Naive thymus-derived CD8-positive, alpha-beta T cell (primary cell): ENCODE measurements at regions not wholly inside any gene's neighbourhood (a gene's known extent, or its start where the extent isn't known, plus 50 kb on each side); places are given as distances from the start of the nearest gene placed in this dataset.

Experiments used
- ATAC-seq, 2 donors: fragments of 150-1000 bp; cut with Tn5 transposase in 1 of 2; sonication (Bioruptor Pico), chemical (Tn5 transposase) in 1 of 2; 1 replicate in 1 of 2; 2 replicates in 1 of 2; pipeline ENCODE4 v1.10.0; 2021; ENCODE audit warnings: mild to moderate bottlenecking in 2 of 2, moderate library complexity in 2 of 2
- POLR2A ChIA-PET: fragments of 350-600 bp; sonication (Branson Sonifier 250); formaldehyde crosslinking; loops from one replicate; lab custom pipeline; 2021; ENCODE audit warnings: antibody characterized with exemption; lab: Charles Lee
- DNase-seq, 10 donors: peaks; one replicate each; pipeline versions ENCODE4 v3.0.0 to v3.0.0-alpha.2; 2020 to 2022
- H3K27ac Mint-ChIP-seq, 10 donors: one replicate each; pipeline ENCODE4 v1.8.0; 2020 to 2022; ENCODE audit warnings: mild to moderate bottlenecking in 10 of 10, mixed read lengths in 10 of 10, moderate library complexity in 4 of 10, inconsistent platforms in 1 of 10
- H3K27me3 Mint-ChIP-seq, 5 donors: one replicate each; pipeline ENCODE4 v1.8.0; 2021 to 2022; ENCODE audit warnings: mixed read lengths in 5 of 5
- H3K36me3 Mint-ChIP-seq, 3 donors: one replicate each; pipeline ENCODE4 v1.8.0; 2020 to 2022; ENCODE audit warnings: mixed read lengths in 3 of 3, mild to moderate bottlenecking in 2 of 3, inconsistent platforms in 1 of 3
- H3K4me1 Mint-ChIP-seq, 4 donors: one replicate each; pipeline ENCODE4 v1.8.0; 2021 to 2022; ENCODE audit warnings: mixed read lengths in 4 of 4
- H3K4me3 Mint-ChIP-seq, 10 donors: one replicate each; pipeline ENCODE4 v1.8.0; 2020 to 2022; ENCODE audit warnings: mild to moderate bottlenecking in 10 of 10, mixed read lengths in 10 of 10, moderate library complexity in 6 of 10, inconsistent platforms in 1 of 10
- H3K9me3 Mint-ChIP-seq, 9 donors: one replicate each; pipeline ENCODE4 v1.8.0; 2020 to 2022; ENCODE audit warnings: mixed read lengths in 9 of 9, mild to moderate bottlenecking in 3 of 9, inconsistent platforms in 1 of 9, moderate library complexity in 1 of 9

- POLR2A ChIA-PET: no interaction called here
- DNase-seq: no peak
- no peak for ATAC-seq
- peaks cover 0 to 7% (median 4%) of the 10 kb centered on the region in 9 donors for H3K9me3 Mint-ChIP-seq
- no peaks in the 10 kb centered on the region for H3K4me1 Mint-ChIP-seq
- H3K36me3 Mint-ChIP-seq: no peaks in the 10 kb centered on the region
- peaks cover 0 to 6% (median 0%) of the 10 kb centered on the region in 5 donors for H3K27me3 Mint-ChIP-seq
- H3K27ac Mint-ChIP-seq: no peak overlapping the region
- no peak overlapping the region for H3K4me3 Mint-ChIP-seq
These were observed 181.9 kb downstream of the SLC15A5 start for GRCh38 chr12:16095531-16096110.

- peaks cover 0 to 6% (median 0%) of the 10 kb centered on the region in 5 donors for H3K27me3 Mint-ChIP-seq
- POLR2A ChIA-PET: no interaction called here
- H3K4me1 Mint-ChIP-seq: no peaks in the 10 kb centered on the region
- DNase-seq (no peak), ATAC-seq (no peak)
- H3K27ac Mint-ChIP-seq: no peak overlapping the region
- H3K9me3 Mint-ChIP-seq: peaks cover 0 to 9% (median 4%) of the 10 kb centered on the region in 9 donors
- no peak overlapping the region for H3K4me3 Mint-ChIP-seq
- no peaks in the 10 kb centered on the region for H3K36me3 Mint-ChIP-seq
These were observed 183.0 kb downstream of the SLC15A5 start for GRCh38 chr12:16094437-16094836.

- no peak overlapping the region for H3K4me3 Mint-ChIP-seq
- POLR2A ChIA-PET: no interaction called here
- H3K27ac Mint-ChIP-seq: no peak overlapping the region
These were observed 182.7 kb downstream of the DERA start for GRCh38 chr12:16093825-16094224.

GRCh38 chr12:16090974-16091373, 179.8 kb downstream of the DERA start:
- Mint-ChIP-seq H3K27ac (no peak overlapping the region), H3K36me3 (no peaks in the 10 kb centered on the region), H3K4me1 (no peaks in the 10 kb centered on the region), H3K9me3 (peaks cover 0 to 10% (median 4%) of the 10 kb centered on the region in 9 donors), H3K27me3 (peaks cover 0 to 10% (median 0%) of the 10 kb centered on the region in 5 donors), H3K4me3 (no peak overlapping the region)
- no peak for DNase-seq
- POLR2A ChIA-PET: no interaction called here
- no peak for ATAC-seq

More at GRCh38 chr12:16093825-16094224, 182.7 kb downstream of the DERA start:
- no peak for DNase-seq
- H3K4me1 Mint-ChIP-seq: no peaks in the 10 kb centered on the region
- H3K27me3 Mint-ChIP-seq: peaks cover 0 to 6% (median 0%) of the 10 kb centered on the region in 5 donors
- H3K36me3 Mint-ChIP-seq: no peaks in the 10 kb centered on the region
- ATAC-seq: no peak
- peaks cover 0 to 9% (median 4%) of the 10 kb centered on the region in 9 donors for H3K9me3 Mint-ChIP-seq

GRCh38 chr12:16088421-16088820, 177.3 kb downstream of the DERA start:
- no peak for ATAC-seq
- no peak overlapping the region for H3K4me3 Mint-ChIP-seq
- peaks cover 0 to 10% (median 4%) of the 10 kb centered on the region in 9 donors for H3K9me3 Mint-ChIP-seq
- no peaks in the 10 kb centered on the region for H3K4me1 Mint-ChIP-seq
- DNase-seq: no peak
- POLR2A ChIA-PET: no interaction called here
- H3K27me3 Mint-ChIP-seq: peaks cover 0 to 14% (median 0%) of the 10 kb centered on the region in 5 donors
- no peak overlapping the region for H3K27ac Mint-ChIP-seq
- no peaks in the 10 kb centered on the region for H3K36me3 Mint-ChIP-seq
